AG09309 (cell line): ENCODE measurements at regions not wholly inside any gene's neighbourhood (a gene's known extent, or its start where the extent isn't known, plus 50 kb on each side); places are given as distances from the start of the nearest gene placed in this dataset.

Source experiments
- DNase-seq: peaks from one replicate; pipeline ENCODE4 v3.0.0-alpha.2; 2010; ENCODE audit warnings: low read depth
- H3K4me3 ChIP-seq: 2 replicates; pipeline ENCODE4 v1.5.1; 2011; ENCODE audit warnings: mild to moderate bottlenecking, low read depth, low read length, moderate library complexity; ENCODE audit not compliant: control insufficient read depth
- CTCF ChIP-seq: IDR thresholded peaks from 2 replicates; pipeline ENCODE4 v1.5.1; 2011; ENCODE audit warnings: mild to moderate bottlenecking, low read depth, low read length, inconsistent platforms; ENCODE audit not compliant: insufficient read depth, control insufficient read depth; ENCODE audit errors: missing control alignments

GRCh38 chr20:29123861-29124260, 2133.6 kb upstream of the DEFB115 start:
- no peak overlapping the region for H3K4me3 ChIP-seq
- no peak for DNase-seq
- TF ChIP-seq CTCF = no peak
